ENCODE measurements at regions not wholly inside any gene's neighbourhood (a gene's known extent, or its start where the extent isn't known, plus 50 kb on each side); places are given as distances from the start of the nearest gene placed in this dataset.
"Not testable (repeated sequence)": the region's sequence is repeated elsewhere in the genome, so short reads cannot be mapped to it uniquely, and the experiment has no call there.

DNA sequence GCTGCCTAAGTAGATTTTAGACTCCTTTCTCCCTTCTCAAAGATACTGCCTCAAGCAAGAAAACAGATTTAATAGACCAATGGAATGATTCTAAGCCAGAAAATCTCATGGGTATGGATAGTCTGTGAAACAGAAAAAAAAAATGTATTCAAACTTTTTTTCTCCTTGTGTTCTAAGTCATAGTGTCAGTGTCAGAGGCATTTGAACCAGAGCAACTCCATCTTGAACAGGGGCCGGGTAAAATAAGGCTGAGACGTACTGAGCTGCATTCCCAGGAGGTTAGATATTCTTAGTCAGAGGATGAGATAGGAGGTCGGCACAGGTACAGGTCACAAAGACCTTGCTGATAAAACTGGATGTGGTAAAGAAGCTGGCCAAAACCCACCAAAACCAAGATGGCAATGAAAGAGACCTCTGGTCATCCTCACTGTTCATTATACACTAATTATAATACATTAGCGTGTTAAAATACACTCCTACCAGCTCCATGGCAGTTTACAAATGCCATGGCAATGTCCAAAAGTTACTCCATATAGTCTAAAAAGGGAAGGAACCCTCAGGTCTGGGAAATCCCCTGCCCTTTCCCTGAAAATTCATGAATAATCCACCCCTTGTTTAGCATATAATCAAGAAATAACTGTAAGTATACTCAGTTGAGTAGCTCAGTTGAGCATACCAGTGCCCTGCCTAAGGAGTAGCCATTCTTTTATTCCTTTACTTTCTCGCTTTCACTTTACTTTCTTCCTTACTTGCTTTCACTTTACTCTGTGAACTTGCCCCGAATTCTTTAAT lies 72.8 kb upstream of the GOLGA8B start:
- peaks cover 6% of the 10 kb centered on the region; the same call in 1 of the 2 replicates for H3K4me1 Mint-ChIP-seq (ENCODE audit: low read depth)
- TF ChIP-seq, protein P1, sequence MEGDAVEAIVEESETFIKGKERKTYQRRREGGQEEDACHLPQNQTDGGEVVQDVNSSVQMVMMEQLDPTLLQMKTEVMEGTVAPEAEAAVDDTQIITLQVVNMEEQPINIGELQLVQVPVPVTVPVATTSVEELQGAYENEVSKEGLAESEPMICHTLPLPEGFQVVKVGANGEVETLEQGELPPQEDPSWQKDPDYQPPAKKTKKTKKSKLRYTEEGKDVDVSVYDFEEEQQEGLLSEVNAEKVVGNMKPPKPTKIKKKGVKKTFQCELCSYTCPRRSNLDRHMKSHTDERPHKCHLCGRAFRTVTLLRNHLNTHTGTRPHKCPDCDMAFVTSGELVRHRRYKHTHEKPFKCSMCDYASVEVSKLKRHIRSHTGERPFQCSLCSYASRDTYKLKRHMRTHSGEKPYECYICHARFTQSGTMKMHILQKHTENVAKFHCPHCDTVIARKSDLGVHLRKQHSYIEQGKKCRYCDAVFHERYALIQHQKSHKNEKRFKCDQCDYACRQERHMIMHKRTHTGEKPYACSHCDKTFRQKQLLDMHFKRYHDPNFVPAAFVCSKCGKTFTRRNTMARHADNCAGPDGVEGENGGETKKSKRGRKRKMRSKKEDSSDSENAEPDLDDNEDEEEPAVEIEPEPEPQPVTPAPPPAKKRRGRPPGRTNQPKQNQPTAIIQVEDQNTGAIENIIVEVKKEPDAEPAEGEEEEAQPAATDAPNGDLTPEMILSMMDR (IDR thresholded peaks at IDR 0.05) = no peak
- no peak overlapping the region; the same call in 1 of the 2 replicates for H3K4me3 Mint-ChIP-seq
- no peak overlapping the region for H3K27ac Mint-ChIP-seq
- no peaks in the 10 kb centered on the region; the same call in 1 of the 2 replicates for H3K9me3 Mint-ChIP-seq
- no peak for DNase-seq
- peaks cover 19% of the 10 kb centered on the region for H3K27me3 Mint-ChIP-seq (ENCODE audit: insufficient read depth)
- H3K36me3 Mint-ChIP-seq (ENCODE audit: low read depth) = no peaks in the 10 kb centered on the region

GRCh38 chr15:34655326-34655725 lies 71.9 kb upstream of the GOLGA8B start:
- Mint-ChIP-seq H3K4me3 (no peak overlapping the region; the same call in 1 of the 2 replicates), H3K9me3 (no peaks in the 10 kb centered on the region; the same call in 1 of the 2 replicates), H3K27ac (no peak overlapping the region), H3K36me3 (ENCODE audit: low read depth) (no peaks in the 10 kb centered on the region), H3K4me1 (ENCODE audit: low read depth) (peaks cover 10% of the 10 kb centered on the region), H3K27me3 (ENCODE audit: insufficient read depth) (peaks cover 17% of the 10 kb centered on the region)
- DNase-seq = no peak
- TF ChIP-seq, protein P1 (IDR thresholded peaks at IDR 0.05) = no peak

- no peaks in the 10 kb centered on the region for H3K36me3 Mint-ChIP-seq (ENCODE audit: low read depth)
- TF ChIP-seq, protein P1 (IDR thresholded peaks at IDR 0.05) = no peak
- no peak for DNase-seq
- H3K4me1 Mint-ChIP-seq (ENCODE audit: low read depth) = peaks cover 16% of the 10 kb centered on the region
- peaks cover 14% of the 10 kb centered on the region; the same call in 1 of the 2 replicates for H3K27me3 Mint-ChIP-seq (ENCODE audit: insufficient read depth)
- H3K4me3 Mint-ChIP-seq = no peak overlapping the region
- no peaks in the 10 kb centered on the region; the same call in 1 of the 2 replicates for H3K9me3 Mint-ChIP-seq
- no peak overlapping the region for H3K27ac Mint-ChIP-seq
Observed at GRCh38 chr15:34654625-34655024, 71.2 kb upstream of the GOLGA8B start.

- Mint-ChIP-seq H3K36me3 (ENCODE audit: low read depth) (no peaks in the 10 kb centered on the region), H3K4me3 (no peak overlapping the region), H3K9me3 (no peaks in the 10 kb centered on the region; the same call in 1 of the 2 replicates), H3K27ac (no peak overlapping the region), H3K4me1 (ENCODE audit: low read depth) (peaks cover 16% of the 10 kb centered on the region), H3K27me3 (ENCODE audit: insufficient read depth) (peaks cover 9% of the 10 kb centered on the region; the same call in 1 of the 2 replicates)
- TF ChIP-seq, protein P1 (IDR thresholded peaks at IDR 0.05) = no peak
- DNase-seq = no peak
Observed at GRCh38 chr15:34653992-34654391, 70.5 kb upstream of the GOLGA8B start.

GRCh38 chr15:34653326-34653725 lies 69.9 kb upstream of the GOLGA8B start:
- H3K4me1 Mint-ChIP-seq (ENCODE audit: low read depth) = peaks cover 16% of the 10 kb centered on the region
- not testable (repeated sequence) for H3K27ac Mint-ChIP-seq, H3K9me3 Mint-ChIP-seq

DNA sequence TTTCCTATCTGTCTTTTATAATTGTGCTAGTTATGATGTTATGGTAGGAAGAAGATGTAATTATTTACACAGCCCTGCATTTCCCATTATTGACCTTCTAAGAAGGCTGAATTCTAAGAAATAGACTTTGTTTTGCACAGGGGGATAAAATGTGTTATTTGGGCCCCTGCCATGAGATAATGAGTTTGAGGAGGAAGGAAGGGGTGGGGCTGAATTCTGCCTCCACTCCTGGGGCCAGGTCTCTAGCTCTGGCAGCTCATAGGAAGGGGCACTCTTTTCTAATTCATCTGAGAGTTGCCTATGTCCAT lies 69.2 kb upstream of the GOLGA8B start:
- H3K27me3 Mint-ChIP-seq (ENCODE audit: insufficient read depth) = peaks cover 7% of the 10 kb centered on the region; the same call in 1 of the 2 replicates
- TF ChIP-seq, protein P1 (IDR thresholded peaks at IDR 0.05) = no peak
- peaks cover 16% of the 10 kb centered on the region for H3K4me1 Mint-ChIP-seq (ENCODE audit: low read depth)
- no peak for DNase-seq
- no peaks in the 10 kb centered on the region for H3K36me3 Mint-ChIP-seq (ENCODE audit: low read depth)
- H3K4me3 Mint-ChIP-seq = no peak overlapping the region
- H3K27ac Mint-ChIP-seq = no peak overlapping the region
- no peaks in the 10 kb centered on the region; the same call in 1 of the 2 replicates for H3K9me3 Mint-ChIP-seq

More at GRCh38 chr15:34653326-34653725, 69.9 kb upstream of the GOLGA8B start:
- DNase-seq; H3K4me3 Mint-ChIP-seq; H3K36me3 Mint-ChIP-seq (ENCODE audit: low read depth); H3K27me3 Mint-ChIP-seq (ENCODE audit: insufficient read depth): not testable (repeated sequence)
